ENCODE measurements at regions not wholly inside any gene's neighbourhood (a gene's known extent, or its start where the extent isn't known, plus 50 kb on each side); places are given as distances from the start of the nearest gene placed in this dataset.

- H3K9me3 ChIP-seq (ENCODE audit: control insufficient read depth in 4 of 4, low read length in 3 of 4), result no peaks in the 10 kb centered on the region
- no peak overlapping the region for H3K27ac ChIP-seq (ENCODE audit: low read depth in 1 of 2, low read length in 2 of 2)
- 50% methylated on average over 1 of the region's 1 CpG for WGBS
- no peaks in the 10 kb centered on the region for H3K4me1 ChIP-seq (ENCODE audit: control insufficient read depth in 4 of 4, insufficient read depth in 4 of 4, low read length in 3 of 4)
- no peak overlapping the region for H3K4me3 ChIP-seq (ENCODE audit: low read depth in 1 of 3, low read length in 3 of 3)
- no peaks in the 10 kb centered on the region for H3K27me3 ChIP-seq (ENCODE audit: control insufficient read depth in 4 of 4, insufficient read depth in 4 of 4, low read length in 3 of 4)
- H3K36me3 ChIP-seq (ENCODE audit: control insufficient read depth in 4 of 4, insufficient read depth in 3 of 4, low read depth in 1 of 4, low read length in 3 of 4), result no peaks in the 10 kb centered on the region
- H3K9ac ChIP-seq (ENCODE audit: low read depth in 1 of 2, low read length in 2 of 2), result no peak overlapping the region
- TF ChIP-seq TAF1 (conservative IDR thresholded peaks at IDR 0.05), result no peak
- TF ChIP-seq FOXA1 (IDR thresholded peaks at IDR 0.05), result no peak
- no peak for TF ChIP-seq NR2F2 (IDR thresholded peaks at IDR 0.05)
- no peak for TF ChIP-seq GABPA (IDR thresholded peaks at IDR 0.05 in 1 of 2, conservative IDR thresholded peaks at IDR 0.05 in 1 of 2)
- TF ChIP-seq, protein P1, sequence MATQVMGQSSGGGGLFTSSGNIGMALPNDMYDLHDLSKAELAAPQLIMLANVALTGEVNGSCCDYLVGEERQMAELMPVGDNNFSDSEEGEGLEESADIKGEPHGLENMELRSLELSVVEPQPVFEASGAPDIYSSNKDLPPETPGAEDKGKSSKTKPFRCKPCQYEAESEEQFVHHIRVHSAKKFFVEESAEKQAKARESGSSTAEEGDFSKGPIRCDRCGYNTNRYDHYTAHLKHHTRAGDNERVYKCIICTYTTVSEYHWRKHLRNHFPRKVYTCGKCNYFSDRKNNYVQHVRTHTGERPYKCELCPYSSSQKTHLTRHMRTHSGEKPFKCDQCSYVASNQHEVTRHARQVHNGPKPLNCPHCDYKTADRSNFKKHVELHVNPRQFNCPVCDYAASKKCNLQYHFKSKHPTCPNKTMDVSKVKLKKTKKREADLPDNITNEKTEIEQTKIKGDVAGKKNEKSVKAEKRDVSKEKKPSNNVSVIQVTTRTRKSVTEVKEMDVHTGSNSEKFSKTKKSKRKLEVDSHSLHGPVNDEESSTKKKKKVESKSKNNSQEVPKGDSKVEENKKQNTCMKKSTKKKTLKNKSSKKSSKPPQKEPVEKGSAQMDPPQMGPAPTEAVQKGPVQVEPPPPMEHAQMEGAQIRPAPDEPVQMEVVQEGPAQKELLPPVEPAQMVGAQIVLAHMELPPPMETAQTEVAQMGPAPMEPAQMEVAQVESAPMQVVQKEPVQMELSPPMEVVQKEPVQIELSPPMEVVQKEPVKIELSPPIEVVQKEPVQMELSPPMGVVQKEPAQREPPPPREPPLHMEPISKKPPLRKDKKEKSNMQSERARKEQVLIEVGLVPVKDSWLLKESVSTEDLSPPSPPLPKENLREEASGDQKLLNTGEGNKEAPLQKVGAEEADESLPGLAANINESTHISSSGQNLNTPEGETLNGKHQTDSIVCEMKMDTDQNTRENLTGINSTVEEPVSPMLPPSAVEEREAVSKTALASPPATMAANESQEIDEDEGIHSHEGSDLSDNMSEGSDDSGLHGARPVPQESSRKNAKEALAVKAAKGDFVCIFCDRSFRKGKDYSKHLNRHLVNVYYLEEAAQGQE (IDR thresholded peaks at IDR 0.05), result no peak
- no peak for TF ChIP-seq FOXA2 (IDR thresholded peaks at IDR 0.05)
- TF ChIP-seq, protein P2, sequence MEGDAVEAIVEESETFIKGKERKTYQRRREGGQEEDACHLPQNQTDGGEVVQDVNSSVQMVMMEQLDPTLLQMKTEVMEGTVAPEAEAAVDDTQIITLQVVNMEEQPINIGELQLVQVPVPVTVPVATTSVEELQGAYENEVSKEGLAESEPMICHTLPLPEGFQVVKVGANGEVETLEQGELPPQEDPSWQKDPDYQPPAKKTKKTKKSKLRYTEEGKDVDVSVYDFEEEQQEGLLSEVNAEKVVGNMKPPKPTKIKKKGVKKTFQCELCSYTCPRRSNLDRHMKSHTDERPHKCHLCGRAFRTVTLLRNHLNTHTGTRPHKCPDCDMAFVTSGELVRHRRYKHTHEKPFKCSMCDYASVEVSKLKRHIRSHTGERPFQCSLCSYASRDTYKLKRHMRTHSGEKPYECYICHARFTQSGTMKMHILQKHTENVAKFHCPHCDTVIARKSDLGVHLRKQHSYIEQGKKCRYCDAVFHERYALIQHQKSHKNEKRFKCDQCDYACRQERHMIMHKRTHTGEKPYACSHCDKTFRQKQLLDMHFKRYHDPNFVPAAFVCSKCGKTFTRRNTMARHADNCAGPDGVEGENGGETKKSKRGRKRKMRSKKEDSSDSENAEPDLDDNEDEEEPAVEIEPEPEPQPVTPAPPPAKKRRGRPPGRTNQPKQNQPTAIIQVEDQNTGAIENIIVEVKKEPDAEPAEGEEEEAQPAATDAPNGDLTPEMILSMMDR (IDR thresholded peaks at IDR 0.05; ENCODE audit: low read depth, low read length, missing input control), result no peak
- TF ChIP-seq EGR1 (IDR thresholded peaks at IDR 0.05; ENCODE audit: low read depth in 2 of 2), result no peak
- TF ChIP-seq YY1 (IDR thresholded peaks at IDR 0.05), result no peak
- no peak for TF ChIP-seq RXRA (IDR thresholded peaks at IDR 0.05)
- no peak for TF ChIP-seq JUND (IDR thresholded peaks at IDR 0.05)
- no peak for TF ChIP-seq HNF4G (IDR thresholded peaks at IDR 0.05)
- TF ChIP-seq, protein P3, sequence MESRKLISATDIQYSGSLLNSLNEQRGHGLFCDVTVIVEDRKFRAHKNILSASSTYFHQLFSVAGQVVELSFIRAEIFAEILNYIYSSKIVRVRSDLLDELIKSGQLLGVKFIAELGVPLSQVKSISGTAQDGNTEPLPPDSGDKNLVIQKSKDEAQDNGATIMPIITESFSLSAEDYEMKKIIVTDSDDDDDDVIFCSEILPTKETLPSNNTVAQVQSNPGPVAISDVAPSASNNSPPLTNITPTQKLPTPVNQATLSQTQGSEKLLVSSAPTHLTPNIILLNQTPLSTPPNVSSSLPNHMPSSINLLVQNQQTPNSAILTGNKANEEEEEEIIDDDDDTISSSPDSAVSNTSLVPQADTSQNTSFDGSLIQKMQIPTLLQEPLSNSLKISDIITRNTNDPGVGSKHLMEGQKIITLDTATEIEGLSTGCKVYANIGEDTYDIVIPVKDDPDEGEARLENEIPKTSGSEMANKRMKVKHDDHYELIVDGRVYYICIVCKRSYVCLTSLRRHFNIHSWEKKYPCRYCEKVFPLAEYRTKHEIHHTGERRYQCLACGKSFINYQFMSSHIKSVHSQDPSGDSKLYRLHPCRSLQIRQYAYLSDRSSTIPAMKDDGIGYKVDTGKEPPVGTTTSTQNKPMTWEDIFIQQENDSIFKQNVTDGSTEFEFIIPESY (IDR thresholded peaks at IDR 0.05), result no peak
- no peak for TF ChIP-seq SP1 (IDR thresholded peaks at IDR 0.05)
- no peak for TF ChIP-seq ATF3 (IDR thresholded peaks at IDR 0.05)
- TF ChIP-seq HNF4A (conservative IDR thresholded peaks at IDR 0.05), result no peak
- TF ChIP-seq RAD21 (IDR thresholded peaks at IDR 0.05), result no peak
- TF ChIP-seq MAX (IDR thresholded peaks at IDR 0.05), result no peak
- no peak for DNase-seq (ENCODE audit: low spot score)
Measured at GRCh38 chr12:84375449-84376170, 537.0 kb downstream of the SLC6A15 start.
